ENCODE measurements at regions not wholly inside any gene's neighbourhood (a gene's known extent, or its start where the extent isn't known, plus 50 kb on each side); places are given as distances from the start of the nearest gene placed in this dataset.

GRCh38 chr6:170173335-170173881 is 117.5 kb downstream of the DLL1 start:
- no peaks in the 10 kb centered on the region for H3K4me1 ChIP-seq
- no peaks in the 10 kb centered on the region for H3K27me3 ChIP-seq
- no peak overlapping the region for H3K27ac ChIP-seq
- H3K4me3 ChIP-seq, result no peak overlapping the region
- DNase-seq, result peak; percentile 45
- WGBS, 2 donors, result 64% methylated on average over 5 of the region's 5 CpGs
- intact Hi-C loops (cut with DNase I), result no loop called here
- TF ChIP-seq, protein P1, sequence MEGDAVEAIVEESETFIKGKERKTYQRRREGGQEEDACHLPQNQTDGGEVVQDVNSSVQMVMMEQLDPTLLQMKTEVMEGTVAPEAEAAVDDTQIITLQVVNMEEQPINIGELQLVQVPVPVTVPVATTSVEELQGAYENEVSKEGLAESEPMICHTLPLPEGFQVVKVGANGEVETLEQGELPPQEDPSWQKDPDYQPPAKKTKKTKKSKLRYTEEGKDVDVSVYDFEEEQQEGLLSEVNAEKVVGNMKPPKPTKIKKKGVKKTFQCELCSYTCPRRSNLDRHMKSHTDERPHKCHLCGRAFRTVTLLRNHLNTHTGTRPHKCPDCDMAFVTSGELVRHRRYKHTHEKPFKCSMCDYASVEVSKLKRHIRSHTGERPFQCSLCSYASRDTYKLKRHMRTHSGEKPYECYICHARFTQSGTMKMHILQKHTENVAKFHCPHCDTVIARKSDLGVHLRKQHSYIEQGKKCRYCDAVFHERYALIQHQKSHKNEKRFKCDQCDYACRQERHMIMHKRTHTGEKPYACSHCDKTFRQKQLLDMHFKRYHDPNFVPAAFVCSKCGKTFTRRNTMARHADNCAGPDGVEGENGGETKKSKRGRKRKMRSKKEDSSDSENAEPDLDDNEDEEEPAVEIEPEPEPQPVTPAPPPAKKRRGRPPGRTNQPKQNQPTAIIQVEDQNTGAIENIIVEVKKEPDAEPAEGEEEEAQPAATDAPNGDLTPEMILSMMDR (IDR thresholded peaks at IDR 0.05), result no peak
- TF ChIP-seq POLR2A (IDR thresholded peaks at IDR 0.05) (no peak), EP300 (IDR thresholded peaks at IDR 0.05) (no peak), POLR2AphosphoS5 (IDR thresholded peaks at IDR 0.05) (no peak)
- H3K9me3 ChIP-seq, result no peaks in the 10 kb centered on the region
- H3K36me3 ChIP-seq, result no peaks in the 10 kb centered on the region

DNA sequence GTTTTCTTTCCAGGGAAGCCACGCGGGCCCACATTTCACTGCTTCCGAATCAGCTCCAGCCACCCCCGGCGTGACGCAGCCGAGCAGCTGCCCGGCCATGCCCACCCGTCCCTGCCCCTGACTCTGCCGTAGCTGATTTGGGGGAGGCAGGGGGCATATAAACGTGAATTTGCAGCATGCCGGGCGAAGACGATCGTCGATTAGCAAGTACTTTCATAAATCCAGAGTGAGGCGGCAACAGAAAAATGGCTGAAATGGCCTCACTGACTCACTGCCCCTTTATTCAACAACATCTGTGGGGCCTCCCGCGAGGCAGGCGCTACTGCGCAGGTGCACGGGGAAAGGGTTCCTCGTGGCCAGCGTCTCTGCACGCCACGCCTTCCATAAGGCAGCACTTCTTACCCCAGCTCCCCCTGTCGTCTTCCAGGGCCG is 118.0 kb downstream of the DLL1 start:
- Histone ChIP-seq H3K27ac (no peak overlapping the region), H3K4me1 (no peaks in the 10 kb centered on the region), H3K27me3 (no peaks in the 10 kb centered on the region), H3K36me3 (no peaks in the 10 kb centered on the region), H3K4me3 (no peak overlapping the region), H3K9me3 (no peaks in the 10 kb centered on the region)
- no peak for TF ChIP-seq POLR2AphosphoS5 (IDR thresholded peaks at IDR 0.05)
- TF ChIP-seq EP300 (IDR thresholded peaks at IDR 0.05), result no peak
- TF ChIP-seq, protein P1 (IDR thresholded peaks at IDR 0.05), result no peak
- no peak for TF ChIP-seq POLR2A (IDR thresholded peaks at IDR 0.05)
- intact Hi-C loops (cut with DNase I), result no loop called here
- peak; percentile 39 for DNase-seq
- 91% methylated on average over 28 of the region's 28 CpGs for WGBS, 2 donors

- TF ChIP-seq, protein P1 (IDR thresholded peaks at IDR 0.05), result no peak
- TF ChIP-seq EP300 (IDR thresholded peaks at IDR 0.05), result no peak
- TF ChIP-seq POLR2AphosphoS5 (IDR thresholded peaks at IDR 0.05), result no peak
- Histone ChIP-seq H3K4me3 (no peak overlapping the region), H3K9me3 (no peaks in the 10 kb centered on the region), H3K27ac (no peak overlapping the region), H3K4me1 (no peaks in the 10 kb centered on the region), H3K36me3 (no peaks in the 10 kb centered on the region), H3K27me3 (no peaks in the 10 kb centered on the region)
- intact Hi-C loops (cut with DNase I), result no loop called here
- DNase-seq, result no peak
- WGBS, 2 donors, result 70 to 71% methylated on average over 5 of the region's 5 CpGs
Measured at GRCh38 chr6:170172392-170172791, 118.5 kb downstream of the DLL1 start.

GRCh38 chr6:170167657-170168159 is 123.2 kb downstream of the DLL1 start:
- Histone ChIP-seq H3K9me3 (no peaks in the 10 kb centered on the region), H3K36me3 (no peaks in the 10 kb centered on the region), H3K4me1 (no peaks in the 10 kb centered on the region), H3K27me3 (no peaks in the 10 kb centered on the region), H3K27ac (no peak overlapping the region), H3K4me3 (no peak overlapping the region)
- TF ChIP-seq, protein P1 (IDR thresholded peaks at IDR 0.05), result no peak
- TF ChIP-seq POLR2A (IDR thresholded peaks at IDR 0.05) (no peak), POLR2AphosphoS5 (IDR thresholded peaks at IDR 0.05) (no peak), EP300 (IDR thresholded peaks at IDR 0.05) (no peak)
- peak; percentile 58 for DNase-seq
- intact Hi-C loops (cut with DNase I), result no loop called here
- WGBS, 2 donors, result 80 to 84% methylated on average over 19 of the region's 19 CpGs
